ENCODE measurements at regions not wholly inside any gene's neighbourhood (a gene's known extent, or its start where the extent isn't known, plus 50 kb on each side); places are given as distances from the start of the nearest gene placed in this dataset.

- no peak for DNase-seq (ENCODE audit: low read depth, low spot score)
- Histone ChIP-seq H3K4me3 (no peak overlapping the region), H3K9me3 (ENCODE audit: low read depth, low read length) (no peaks in the 10 kb centered on the region), H3K9ac (ENCODE audit: insufficient read length) (no peak overlapping the region), H3K36me3 (ENCODE audit: insufficient read depth, low read length) (no peaks in the 10 kb centered on the region), H3K27ac (no peak overlapping the region)
- TF ChIP-seq POLR2AphosphoS5 (IDR thresholded peaks at IDR 0.05; ENCODE audit: borderline replicate concordance, low read depth, low read length) (no peak), EZH2 (IDR thresholded peaks at IDR 0.05) (no peak), FOXP2 (optimal IDR thresholded peaks at IDR 0.05; ENCODE audit: control extremely low read depth, extremely low read length, insufficient read depth) (no peak)
Measured at GRCh38 chr4:20302336-20302735, 50.6 kb downstream of the SLIT2 start.

DNA sequence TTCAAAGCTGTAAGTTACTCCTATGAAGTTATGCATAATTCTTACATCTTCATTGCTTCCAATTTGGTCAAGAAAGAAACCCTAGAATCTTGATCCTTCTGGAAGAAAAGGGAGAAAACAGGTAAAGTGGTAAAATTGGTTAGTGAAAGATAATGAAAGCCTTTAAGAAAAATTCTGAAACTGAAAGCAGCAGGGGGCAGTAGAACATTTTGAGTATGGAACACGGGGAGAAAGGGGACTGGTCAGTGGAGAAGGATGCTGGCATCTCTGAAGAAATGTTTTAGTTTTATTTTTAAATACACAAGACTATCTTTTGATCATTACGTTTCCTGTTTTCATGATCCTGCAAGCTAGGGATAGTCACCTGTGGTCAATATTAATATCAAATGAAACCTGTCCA lies 54.3 kb downstream of the SLIT2 start:
- Histone ChIP-seq H3K9ac (ENCODE audit: insufficient read length) (no peak overlapping the region), H3K4me3 (no peak overlapping the region), H3K9me3 (ENCODE audit: low read depth, low read length) (no peaks in the 10 kb centered on the region), H3K27ac (peak overlapping the region; percentile 80), H3K36me3 (ENCODE audit: insufficient read depth, low read length) (no peaks in the 10 kb centered on the region)
- DNase-seq (ENCODE audit: low read depth, low spot score): no peak
- TF ChIP-seq FOXP2 (optimal IDR thresholded peaks at IDR 0.05; ENCODE audit: control extremely low read depth, extremely low read length, insufficient read depth) (no peak), POLR2AphosphoS5 (IDR thresholded peaks at IDR 0.05; ENCODE audit: borderline replicate concordance, low read depth, low read length) (no peak), EZH2 (IDR thresholded peaks at IDR 0.05) (no peak)

- no peaks in the 10 kb centered on the region for H3K36me3 ChIP-seq (ENCODE audit: insufficient read depth, low read length)
- TF ChIP-seq FOXP2 (optimal IDR thresholded peaks at IDR 0.05; ENCODE audit: control extremely low read depth, extremely low read length, insufficient read depth) (no peak), POLR2AphosphoS5 (IDR thresholded peaks at IDR 0.05; ENCODE audit: borderline replicate concordance, low read depth, low read length) (no peak), EZH2 (IDR thresholded peaks at IDR 0.05) (no peak)
- no peak overlapping the region for H3K4me3 ChIP-seq
- peak overlapping the region; percentile 81 for H3K27ac ChIP-seq
- DNase-seq (ENCODE audit: low read depth, low spot score): no peak
- H3K9ac ChIP-seq (ENCODE audit: insufficient read length): no peak overlapping the region
- no peaks in the 10 kb centered on the region for H3K9me3 ChIP-seq (ENCODE audit: low read depth, low read length)
Measured at GRCh38 chr4:20311856-20312255, 60.2 kb downstream of the SLIT2 start.

DNA sequence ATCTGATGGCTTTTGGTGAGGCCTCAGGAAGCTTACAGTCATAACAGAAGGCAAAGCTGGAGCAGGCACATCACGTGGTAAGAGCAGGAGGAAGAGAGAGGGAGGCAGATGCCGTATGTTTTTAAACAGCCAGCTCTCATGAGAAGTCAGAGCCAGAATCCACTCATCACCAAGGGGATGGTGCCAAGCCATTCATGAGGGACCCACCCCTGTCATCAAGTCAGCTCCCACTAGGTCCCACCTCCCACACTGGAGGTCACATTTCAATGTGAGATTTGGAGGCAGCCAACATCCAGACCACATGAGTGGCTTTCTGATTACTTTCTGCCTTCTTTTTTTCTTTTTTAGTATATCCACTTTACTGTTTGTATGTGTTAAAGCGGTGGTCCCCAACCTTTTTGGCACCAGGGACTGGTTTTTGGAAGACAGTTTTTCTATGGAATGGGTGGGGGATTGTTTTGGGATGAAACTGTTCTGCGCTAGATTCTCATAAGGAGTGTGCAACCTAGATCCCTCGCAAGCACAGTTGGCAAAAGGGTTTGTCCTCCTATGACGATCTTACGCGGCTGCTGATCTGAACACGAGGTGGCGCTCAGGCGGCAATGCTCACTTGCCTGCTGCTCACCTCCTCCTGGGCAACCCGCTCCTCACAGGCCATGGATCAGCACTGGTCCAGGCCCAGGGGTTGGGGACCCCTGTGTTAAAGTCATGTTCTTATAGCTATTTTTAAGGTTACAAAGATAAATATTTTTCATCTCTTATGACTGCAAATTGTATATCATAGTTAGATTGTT lies 61.7 kb downstream of the SLIT2 start:
- no peaks in the 10 kb centered on the region for H3K9me3 ChIP-seq (ENCODE audit: low read depth, low read length)
- DNase-seq (ENCODE audit: low read depth, low spot score): no peak
- no peak overlapping the region for H3K27ac ChIP-seq
- no peaks in the 10 kb centered on the region for H3K36me3 ChIP-seq (ENCODE audit: insufficient read depth, low read length)
- H3K4me3 ChIP-seq: no peak overlapping the region
- TF ChIP-seq POLR2AphosphoS5 (IDR thresholded peaks at IDR 0.05; ENCODE audit: borderline replicate concordance, low read depth, low read length): no peak
- TF ChIP-seq FOXP2 (optimal IDR thresholded peaks at IDR 0.05; ENCODE audit: control extremely low read depth, extremely low read length, insufficient read depth): no peak
- no peak for TF ChIP-seq EZH2 (IDR thresholded peaks at IDR 0.05)
- H3K9ac ChIP-seq (ENCODE audit: insufficient read length): no peak overlapping the region

DNA sequence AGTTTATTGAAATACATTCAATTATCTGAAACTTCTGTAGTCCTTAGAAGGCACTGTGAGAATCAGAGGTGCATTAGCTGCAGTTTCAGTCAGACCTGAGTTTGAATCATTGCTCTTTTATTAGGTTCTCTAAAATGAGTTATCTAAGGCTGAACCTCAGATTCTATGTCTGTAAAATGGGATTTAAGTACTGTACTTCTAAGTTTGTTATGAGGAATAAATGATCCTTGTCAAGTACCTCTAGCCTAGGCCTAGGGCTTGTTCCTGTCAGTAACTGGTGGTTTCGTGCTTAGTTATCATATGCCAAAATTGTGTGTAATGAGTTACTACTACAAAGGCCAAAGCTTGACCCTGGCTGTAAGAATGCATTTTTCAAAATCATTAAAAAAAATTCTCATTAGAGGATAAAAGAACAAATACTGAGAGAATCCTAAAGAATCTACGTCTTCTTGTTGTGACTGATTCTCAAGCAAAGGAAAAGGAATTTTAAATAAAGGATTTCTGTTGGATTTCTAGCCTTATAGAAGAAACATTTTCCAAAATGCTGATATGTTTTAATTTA lies 65.8 kb downstream of the SLIT2 start:
- Histone ChIP-seq H3K36me3 (ENCODE audit: insufficient read depth, low read length) (no peaks in the 10 kb centered on the region), H3K9me3 (ENCODE audit: low read depth, low read length) (no peaks in the 10 kb centered on the region), H3K27ac (peak overlapping the region; percentile 75), H3K9ac (ENCODE audit: insufficient read length) (peak overlapping the region; percentile 29), H3K4me3 (0 out of 2 replicates have a peak overlapping the region, but pooled peaks have one; percentile 53)
- TF ChIP-seq EZH2 (IDR thresholded peaks at IDR 0.05) (no peak), POLR2AphosphoS5 (IDR thresholded peaks at IDR 0.05; ENCODE audit: borderline replicate concordance, low read depth, low read length) (no peak), FOXP2 (optimal IDR thresholded peaks at IDR 0.05; ENCODE audit: control extremely low read depth, extremely low read length, insufficient read depth) (no peak)
- DNase-seq (ENCODE audit: low read depth, low spot score): no peak

DNA sequence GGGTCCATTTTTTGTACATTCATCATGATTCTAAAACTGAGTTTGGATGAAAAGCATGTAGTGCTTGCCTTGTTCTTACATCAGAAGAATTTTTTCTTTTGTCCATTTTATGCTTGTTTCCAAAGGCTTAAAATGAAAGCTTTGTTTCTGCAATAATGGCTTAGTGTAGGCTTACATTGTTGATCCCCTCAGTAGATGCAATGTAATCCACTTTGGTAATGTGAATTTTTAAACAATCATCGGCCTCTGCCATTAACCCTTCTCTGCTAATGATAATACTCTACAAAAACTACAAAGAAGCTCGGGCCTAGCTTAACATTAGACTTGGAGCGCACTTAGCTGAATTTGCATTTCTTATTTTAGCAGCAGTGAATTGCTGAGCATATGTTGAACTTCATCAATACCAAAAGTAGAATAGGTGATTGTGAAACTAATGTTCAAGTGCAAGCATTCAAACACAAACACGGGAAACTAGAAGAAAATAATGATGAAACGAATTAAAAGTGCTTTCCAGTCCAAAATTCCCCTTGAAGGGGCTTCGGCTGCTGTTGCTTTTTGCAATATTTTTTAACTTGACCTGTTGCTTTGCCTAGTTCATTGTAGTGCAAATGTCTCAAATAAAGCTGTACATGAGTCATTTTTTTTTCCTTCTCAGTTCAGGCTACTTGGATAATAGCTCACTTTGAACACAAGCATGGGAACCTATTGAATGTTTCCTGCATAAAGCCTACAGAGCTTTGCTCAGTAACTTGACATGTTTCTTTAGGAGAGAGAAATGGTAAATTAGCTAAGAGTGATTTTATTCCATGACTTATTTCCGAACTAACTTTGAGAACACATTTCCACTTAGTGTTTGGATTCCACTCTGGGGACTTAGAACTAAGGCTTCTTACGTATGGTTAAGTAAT lies 66.5 kb downstream of the SLIT2 start:
- H3K9me3 ChIP-seq (ENCODE audit: low read depth, low read length): no peaks in the 10 kb centered on the region
- no peaks in the 10 kb centered on the region for H3K36me3 ChIP-seq (ENCODE audit: insufficient read depth, low read length)
- peak overlapping the region; percentile 53 for H3K4me3 ChIP-seq
- no peak for DNase-seq (ENCODE audit: low read depth, low spot score)
- peak overlapping the region; percentile 75 for H3K27ac ChIP-seq
- TF ChIP-seq POLR2AphosphoS5 (IDR thresholded peaks at IDR 0.05; ENCODE audit: borderline replicate concordance, low read depth, low read length) (no peak), FOXP2 (optimal IDR thresholded peaks at IDR 0.05; ENCODE audit: control extremely low read depth, extremely low read length, insufficient read depth) (no peak), EZH2 (IDR thresholded peaks at IDR 0.05) (no peak)
- peak overlapping the region; percentile 29 for H3K9ac ChIP-seq (ENCODE audit: insufficient read length)

DNA sequence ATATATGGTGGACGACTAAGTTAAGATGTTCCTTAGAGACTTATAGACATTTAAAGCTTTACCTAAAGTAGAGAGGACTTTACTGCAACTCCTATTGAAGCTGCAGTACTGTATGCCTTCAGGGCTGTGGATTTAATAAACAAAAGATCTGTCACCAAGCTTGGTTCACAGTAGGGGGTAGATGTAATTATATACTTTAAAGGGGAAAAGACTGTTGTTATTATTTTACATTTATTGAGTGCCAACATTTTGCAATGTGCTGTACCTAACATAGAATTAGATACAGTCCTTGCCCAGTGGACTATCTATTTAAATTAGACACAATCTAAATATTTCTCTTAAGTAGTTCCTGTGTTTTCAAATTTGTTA lies 67.2 kb downstream of the SLIT2 start:
- TF ChIP-seq EZH2 (IDR thresholded peaks at IDR 0.05) (no peak), POLR2AphosphoS5 (IDR thresholded peaks at IDR 0.05; ENCODE audit: borderline replicate concordance, low read depth, low read length) (no peak), FOXP2 (optimal IDR thresholded peaks at IDR 0.05; ENCODE audit: control extremely low read depth, extremely low read length, insufficient read depth) (no peak)
- H3K27ac ChIP-seq: peak overlapping the region; percentile 75
- DNase-seq (ENCODE audit: low read depth, low spot score): no peak

More for the DNA sequence above, 67.2 kb downstream of the SLIT2 start:
- Histone ChIP-seq H3K9me3 (ENCODE audit: low read depth, low read length) (no peaks in the 10 kb centered on the region), H3K9ac (ENCODE audit: insufficient read length) (no peak overlapping the region), H3K4me3 (peak overlapping the region; percentile 53; the same call in 1 of the 2 replicates), H3K36me3 (ENCODE audit: insufficient read depth, low read length) (no peaks in the 10 kb centered on the region)

Measured in SK-N-MC (cell line).